ENCODE measurements at regions not wholly inside any gene's neighbourhood (a gene's known extent, or its start where the extent isn't known, plus 50 kb on each side); places are given as distances from the start of the nearest gene placed in this dataset.

GRCh38 chr4:148773313-148773712, 331.1 kb upstream of the NR3C2 start:
- Histone ChIP-seq H3K36me3 (ENCODE audit: insufficient read depth, insufficient read length, low read length) (no peaks in the 10 kb centered on the region), H3K4me3 (ENCODE audit: insufficient read length, low read depth) (no peak overlapping the region), H3K9ac (ENCODE audit: insufficient read length, low read depth) (no peak overlapping the region), H3K27me3 (ENCODE audit: insufficient read depth, insufficient read length) (no peaks in the 10 kb centered on the region), H3K9me3 (ENCODE audit: insufficient read depth, low read length) (no peaks in the 10 kb centered on the region), H3K4me1 (ENCODE audit: insufficient read depth, insufficient read length) (no peaks in the 10 kb centered on the region)
- no peak for DNase-seq (ENCODE audit: low read depth, low spot score)
- no peak for TF ChIP-seq SUZ12 (IDR thresholded peaks at IDR 0.05; ENCODE audit: extremely low read depth, insufficient read depth, insufficient read length)
- no peak for TF ChIP-seq ZNF274 (IDR thresholded peaks at IDR 0.05; ENCODE audit: low read depth, low read length)
- no peak for TF ChIP-seq YY1 (IDR thresholded peaks at IDR 0.05; ENCODE audit: insufficient read depth, insufficient read length)

GRCh38 chr4:148770848-148771247, 328.6 kb upstream of the NR3C2 start:
- Histone ChIP-seq H3K27me3 (ENCODE audit: insufficient read depth, insufficient read length) (no peaks in the 10 kb centered on the region), H3K4me3 (ENCODE audit: insufficient read length, low read depth) (no peak overlapping the region), H3K4me1 (ENCODE audit: insufficient read depth, insufficient read length) (no peaks in the 10 kb centered on the region), H3K9me3 (ENCODE audit: insufficient read depth, low read length) (no peaks in the 10 kb centered on the region), H3K36me3 (ENCODE audit: insufficient read depth, insufficient read length, low read length) (no peaks in the 10 kb centered on the region), H3K9ac (ENCODE audit: insufficient read length, low read depth) (no peak overlapping the region)
- DNase-seq (ENCODE audit: low read depth, low spot score), result no peak
- TF ChIP-seq ZNF274 (IDR thresholded peaks at IDR 0.05; ENCODE audit: low read depth, low read length) (no peak), YY1 (IDR thresholded peaks at IDR 0.05; ENCODE audit: insufficient read depth, insufficient read length) (no peak), SUZ12 (IDR thresholded peaks at IDR 0.05; ENCODE audit: extremely low read depth, insufficient read depth, insufficient read length) (no peak)

GRCh38 chr4:148770377-148770776, 328.2 kb upstream of the NR3C2 start:
- H3K27me3 ChIP-seq (ENCODE audit: insufficient read depth, insufficient read length), result no peaks in the 10 kb centered on the region
- H3K4me1 ChIP-seq (ENCODE audit: insufficient read depth, insufficient read length), result no peaks in the 10 kb centered on the region
- no peaks in the 10 kb centered on the region for H3K36me3 ChIP-seq (ENCODE audit: insufficient read depth, insufficient read length, low read length)
- DNase-seq (ENCODE audit: low read depth, low spot score), result no peak
- no peak overlapping the region for H3K9ac ChIP-seq (ENCODE audit: insufficient read length, low read depth)
- H3K9me3 ChIP-seq (ENCODE audit: insufficient read depth, low read length), result no peaks in the 10 kb centered on the region
- no peak overlapping the region for H3K4me3 ChIP-seq (ENCODE audit: insufficient read length, low read depth)
- TF ChIP-seq YY1 (IDR thresholded peaks at IDR 0.05; ENCODE audit: insufficient read depth, insufficient read length) (no peak), ZNF274 (IDR thresholded peaks at IDR 0.05; ENCODE audit: low read depth, low read length) (no peak), SUZ12 (IDR thresholded peaks at IDR 0.05; ENCODE audit: extremely low read depth, insufficient read depth, insufficient read length) (no peak)

GRCh38 chr4:148764720-148765119, 322.5 kb upstream of the NR3C2 start:
- DNase-seq (ENCODE audit: low read depth, low spot score), result no peak

GRCh38 chr4:148757171-148757570, 315.0 kb upstream of the NR3C2 start:
- DNase-seq (ENCODE audit: low read depth, low spot score), result no peak
- H3K4me1 ChIP-seq (ENCODE audit: insufficient read depth, insufficient read length), result no peaks in the 10 kb centered on the region
- TF ChIP-seq YY1 (IDR thresholded peaks at IDR 0.05; ENCODE audit: insufficient read depth, insufficient read length) (no peak), SUZ12 (IDR thresholded peaks at IDR 0.05; ENCODE audit: extremely low read depth, insufficient read depth, insufficient read length) (no peak)
- H3K4me3 ChIP-seq (ENCODE audit: insufficient read length, low read depth), result no peak overlapping the region
- no peaks in the 10 kb centered on the region for H3K27me3 ChIP-seq (ENCODE audit: insufficient read depth, insufficient read length)
- H3K9ac ChIP-seq (ENCODE audit: insufficient read length, low read depth), result no peak overlapping the region
- no peaks in the 10 kb centered on the region for H3K9me3 ChIP-seq (ENCODE audit: insufficient read depth, low read length)
- no peaks in the 10 kb centered on the region for H3K36me3 ChIP-seq (ENCODE audit: insufficient read depth, insufficient read length, low read length)

More at GRCh38 chr4:148764720-148765119, 322.5 kb upstream of the NR3C2 start:
- Histone ChIP-seq H3K4me1 (ENCODE audit: insufficient read depth, insufficient read length) (no peaks in the 10 kb centered on the region), H3K27me3 (ENCODE audit: insufficient read depth, insufficient read length) (no peaks in the 10 kb centered on the region), H3K36me3 (ENCODE audit: insufficient read depth, insufficient read length, low read length) (no peaks in the 10 kb centered on the region), H3K9ac (ENCODE audit: insufficient read length, low read depth) (no peak overlapping the region), H3K9me3 (ENCODE audit: insufficient read depth, low read length) (no peaks in the 10 kb centered on the region), H3K4me3 (ENCODE audit: insufficient read length, low read depth) (no peak overlapping the region)
- TF ChIP-seq YY1 (IDR thresholded peaks at IDR 0.05; ENCODE audit: insufficient read depth, insufficient read length) (no peak), SUZ12 (IDR thresholded peaks at IDR 0.05; ENCODE audit: extremely low read depth, insufficient read depth, insufficient read length) (no peak), ZNF274 (IDR thresholded peaks at IDR 0.05; ENCODE audit: low read depth, low read length) (no peak)

- Histone ChIP-seq H3K4me1 (ENCODE audit: insufficient read depth, insufficient read length) (no peaks in the 10 kb centered on the region), H3K4me3 (ENCODE audit: insufficient read length, low read depth) (no peak overlapping the region), H3K36me3 (ENCODE audit: insufficient read depth, insufficient read length, low read length) (no peaks in the 10 kb centered on the region), H3K27me3 (ENCODE audit: insufficient read depth, insufficient read length) (no peaks in the 10 kb centered on the region), H3K9me3 (ENCODE audit: insufficient read depth, low read length) (no peaks in the 10 kb centered on the region), H3K9ac (ENCODE audit: insufficient read length, low read depth) (no peak overlapping the region)
- TF ChIP-seq ZNF274 (IDR thresholded peaks at IDR 0.05; ENCODE audit: low read depth, low read length) (no peak), YY1 (IDR thresholded peaks at IDR 0.05; ENCODE audit: insufficient read depth, insufficient read length) (no peak), SUZ12 (IDR thresholded peaks at IDR 0.05; ENCODE audit: extremely low read depth, insufficient read depth, insufficient read length) (no peak)
- DNase-seq (ENCODE audit: low read depth, low spot score), result no peak
Measured at GRCh38 chr4:148749403-148749802, 307.2 kb upstream of the NR3C2 start.

GRCh38 chr4:148747721-148748268, 305.6 kb upstream of the NR3C2 start:
- Histone ChIP-seq H3K4me1 (ENCODE audit: insufficient read depth, insufficient read length) (no peaks in the 10 kb centered on the region), H3K9ac (ENCODE audit: insufficient read length, low read depth) (no peak overlapping the region), H3K4me3 (ENCODE audit: insufficient read length, low read depth) (no peak overlapping the region), H3K36me3 (ENCODE audit: insufficient read depth, insufficient read length, low read length) (no peaks in the 10 kb centered on the region), H3K27me3 (ENCODE audit: insufficient read depth, insufficient read length) (no peaks in the 10 kb centered on the region), H3K9me3 (ENCODE audit: insufficient read depth, low read length) (no peaks in the 10 kb centered on the region)
- DNase-seq (ENCODE audit: low read depth, low spot score), result no peak
- TF ChIP-seq YY1 (IDR thresholded peaks at IDR 0.05; ENCODE audit: insufficient read depth, insufficient read length) (no peak), SUZ12 (IDR thresholded peaks at IDR 0.05; ENCODE audit: extremely low read depth, insufficient read depth, insufficient read length) (no peak), ZNF274 (IDR thresholded peaks at IDR 0.05; ENCODE audit: low read depth, low read length) (no peak)

Measured in NT2/D1 (cell line).